Inflammatory macrophage treated with lipopolysaccharide for 1 hour (primary cell): ENCODE measurements at regions not wholly inside any gene's neighbourhood (a gene's known extent, or its start where the extent isn't known, plus 50 kb on each side); places are given as distances from the start of the nearest gene placed in this dataset.

Experiments
- DNase-seq, 2 donors: peaks; one replicate each; pipeline ENCODE4 v3.0.0-alpha.2; 2020 to 2022

GRCh38 chr10:43802988-43803696, 154.5 kb upstream of the ZNF32 start:
- no peak for DNase-seq

DNA sequence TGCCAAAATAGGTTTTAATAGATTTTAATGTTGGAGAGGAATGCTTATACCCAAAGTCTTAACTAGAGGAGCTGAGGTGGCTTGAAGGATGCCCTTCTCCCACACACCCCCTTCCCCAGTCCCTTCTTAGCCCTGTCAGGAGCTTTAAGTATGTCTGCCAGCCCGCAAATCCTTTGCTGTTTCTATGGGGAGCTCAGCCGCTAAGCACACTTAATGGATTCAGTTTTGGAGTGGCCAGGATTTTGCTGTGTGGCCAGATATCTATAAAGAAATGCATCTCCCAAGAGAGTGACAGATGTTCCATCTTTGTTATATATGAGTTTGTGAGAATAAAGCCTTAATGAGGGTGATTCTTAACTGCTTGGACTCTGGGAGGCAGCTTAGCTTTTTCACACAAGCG, 152.9 kb upstream of the ZNF32 start:
- DNase-seq: no peak

DNA sequence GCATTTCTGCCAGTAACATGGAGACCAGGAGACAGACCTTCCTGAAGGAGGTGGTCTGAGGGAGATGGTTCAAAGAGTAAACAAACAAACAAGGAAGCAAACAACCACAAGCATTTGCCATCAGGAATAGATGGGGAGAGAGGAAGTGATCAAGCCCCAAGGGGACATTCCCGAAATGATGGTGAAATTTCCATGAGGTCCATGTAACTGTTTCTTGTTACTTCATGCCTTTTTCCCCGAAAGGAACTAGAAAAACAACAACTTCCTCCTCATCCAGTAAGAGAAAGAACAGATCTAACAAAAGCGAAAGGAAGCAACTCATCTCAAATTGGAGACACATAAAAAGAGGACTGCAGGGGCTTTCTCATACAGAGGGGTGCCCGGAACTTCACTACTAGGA, 152.5 kb upstream of the ZNF32 start:
- DNase-seq: peak; percentile 30 to 54

- DNase-seq: no peak
Measured at GRCh38 chr10:43796781-43797180, 148.1 kb upstream of the ZNF32 start.

GRCh38 chr10:43795639-43796038, 147.0 kb upstream of the ZNF32 start:
- no peak for DNase-seq

GRCh38 chr10:43795093-43795492, 146.4 kb upstream of the ZNF32 start:
- no peak for DNase-seq

DNA sequence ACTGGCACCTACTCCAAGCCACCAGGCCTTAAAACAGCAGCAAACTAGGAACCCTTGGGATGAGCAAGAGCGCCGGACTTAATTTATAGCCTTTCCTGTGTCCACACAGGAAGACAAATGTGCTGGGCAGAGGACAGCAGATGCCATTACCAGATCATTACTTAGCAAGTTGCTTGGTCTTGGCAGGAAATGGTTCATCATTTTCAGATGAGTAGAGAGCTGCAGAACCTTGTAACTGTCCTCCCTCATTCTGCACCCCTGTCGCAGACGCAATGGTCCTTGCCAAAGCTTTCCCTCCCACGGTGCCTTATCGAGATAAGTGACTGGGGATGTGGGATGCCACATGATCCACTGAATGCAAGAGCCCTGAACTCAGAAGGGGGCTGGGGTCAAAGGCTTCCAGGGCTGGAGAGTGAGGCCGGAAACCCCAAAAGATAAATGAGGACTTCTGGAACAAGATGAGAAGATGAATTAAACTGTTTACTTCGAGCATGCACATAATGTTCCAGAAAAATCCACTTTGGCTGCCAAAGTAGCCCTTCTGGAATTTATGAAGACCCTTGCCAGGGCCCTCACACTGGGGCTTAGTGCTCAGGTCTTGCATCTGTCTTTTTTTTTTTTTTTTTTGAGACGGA, 145.6 kb upstream of the ZNF32 start:
- DNase-seq: no peak

GRCh38 chr10:43793704-43794103, 145.0 kb upstream of the ZNF32 start:
- DNase-seq: peak; percentile 10 to 13

DNA sequence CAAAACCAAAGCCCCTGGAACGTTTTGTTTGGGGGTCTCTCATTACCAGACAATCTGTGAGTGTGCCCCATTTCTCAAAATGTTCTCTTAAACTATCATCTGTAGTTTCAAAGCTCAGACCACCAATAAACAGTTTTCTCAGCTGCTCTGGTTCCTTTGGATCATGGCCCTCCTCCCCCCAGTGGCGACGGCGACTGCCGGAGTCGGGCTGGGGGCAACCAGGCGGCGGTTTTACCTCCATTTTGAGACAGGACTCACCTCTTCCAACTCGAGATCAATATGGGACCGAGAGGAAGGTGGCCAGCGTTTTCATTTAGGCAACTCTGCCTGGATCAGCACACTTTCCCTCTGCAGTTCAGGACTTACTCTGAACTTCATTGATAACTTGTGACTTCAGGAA, 141.5 kb upstream of the ZNF32 start:
- DNase-seq: no peak

DNA sequence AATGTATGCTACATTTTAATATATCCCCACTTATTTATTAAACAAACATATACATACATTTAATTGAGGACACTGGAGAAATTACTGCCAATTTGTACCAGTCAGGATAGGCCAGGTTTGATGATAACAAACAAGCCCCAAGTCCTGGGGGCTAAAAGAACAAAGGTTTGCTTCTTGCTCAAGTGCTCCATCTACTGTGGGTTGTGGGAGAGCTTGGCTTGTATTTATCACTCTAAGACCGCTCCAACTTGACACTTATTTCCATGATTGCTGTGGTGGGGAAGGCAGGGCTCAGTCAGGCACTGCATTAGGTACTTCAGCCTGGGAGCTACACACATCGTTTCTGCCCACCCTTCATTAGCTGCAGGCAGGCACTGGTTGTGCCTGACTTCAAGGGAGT, 136.6 kb upstream of the ZNF32 start:
- DNase-seq: no peak

DNA sequence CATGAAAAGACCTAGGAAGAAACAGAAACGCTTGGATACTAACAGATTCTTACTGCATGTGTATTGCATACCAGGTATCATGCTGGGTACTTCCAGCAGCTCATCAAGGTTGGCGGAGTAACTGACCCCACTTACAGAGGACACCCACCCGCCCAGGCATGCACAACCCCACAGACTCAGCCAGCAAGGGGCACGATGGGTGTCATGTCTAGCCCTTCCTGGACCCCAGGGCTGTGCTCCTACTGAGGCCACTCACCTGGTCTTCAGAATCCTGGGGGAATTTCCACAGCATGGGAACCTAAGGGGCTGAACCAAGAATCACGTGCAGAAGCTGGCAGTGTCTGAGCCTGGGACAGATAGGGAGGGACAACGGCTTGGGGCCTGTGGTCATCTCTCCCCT, 134.1 kb upstream of the ZNF32 start:
- no peak for DNase-seq

- DNase-seq: no peak
Measured at GRCh38 chr10:43781480-43782361, 133.0 kb upstream of the ZNF32 start.

DNA sequence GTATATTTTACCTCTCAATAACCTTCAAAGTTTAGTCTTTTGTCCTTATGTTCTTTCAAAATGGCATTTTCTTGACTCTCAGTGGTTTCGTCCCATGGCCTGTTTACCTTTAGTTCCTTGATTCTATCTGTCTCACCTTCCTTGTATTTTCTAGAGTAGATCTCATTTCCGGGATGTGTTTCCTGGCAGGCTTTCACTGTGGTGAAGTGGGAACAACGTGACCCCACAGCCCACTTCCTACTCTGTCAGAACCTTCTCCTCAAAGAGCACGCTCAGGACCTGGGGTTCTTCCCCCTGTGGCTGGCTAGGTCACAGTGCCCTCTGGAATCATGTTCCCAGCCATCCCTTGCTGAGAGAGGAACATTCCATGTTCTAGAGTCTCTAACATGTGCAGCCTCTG, 129.9 kb upstream of the ZNF32 start:
- DNase-seq: no peak

DNA sequence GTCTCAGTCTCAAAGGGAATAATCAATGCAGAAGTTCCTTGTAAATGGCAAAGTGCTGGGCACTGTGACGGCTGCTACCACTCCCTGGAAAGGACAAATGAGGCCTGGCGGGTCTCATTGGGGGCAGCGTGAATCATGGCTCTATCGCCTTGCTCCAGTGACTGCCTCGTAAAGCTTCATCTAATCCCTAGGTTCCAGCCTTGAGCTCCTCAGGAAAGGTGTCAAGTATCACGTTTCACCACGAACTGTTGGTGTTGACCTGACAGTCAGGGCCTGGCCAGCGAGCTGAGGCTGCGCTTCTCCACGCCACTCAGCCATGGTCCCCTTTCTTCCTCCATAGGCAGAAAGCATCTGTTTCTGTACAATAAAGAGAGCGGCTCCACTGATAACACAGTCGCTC, 126.7 kb upstream of the ZNF32 start:
- no peak for DNase-seq

GRCh38 chr10:43774234-43774769, 125.6 kb upstream of the ZNF32 start:
- DNase-seq: no peak

DNA sequence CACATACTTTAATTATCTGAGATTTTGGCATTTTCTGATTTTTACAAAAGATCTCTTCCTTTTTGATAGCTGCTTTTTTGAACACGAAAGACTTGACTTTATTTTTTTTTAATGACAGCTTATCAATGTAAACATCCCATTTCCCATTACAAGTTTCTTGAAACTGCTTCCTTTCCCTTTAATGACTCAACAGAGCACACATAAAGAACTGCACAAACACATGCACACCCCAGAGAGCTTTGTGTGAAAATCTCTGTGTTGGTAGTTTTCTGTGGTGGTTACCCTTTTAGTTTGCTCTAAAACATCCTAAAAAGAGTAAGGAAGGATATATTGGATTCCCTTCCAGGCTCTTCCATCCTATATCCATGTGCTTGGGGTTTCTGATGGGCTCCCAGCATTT, 125.1 kb upstream of the ZNF32 start:
- no peak for DNase-seq

GRCh38 chr10:43772171-43772570, 123.5 kb upstream of the ZNF32 start:
- no peak for DNase-seq

DNA sequence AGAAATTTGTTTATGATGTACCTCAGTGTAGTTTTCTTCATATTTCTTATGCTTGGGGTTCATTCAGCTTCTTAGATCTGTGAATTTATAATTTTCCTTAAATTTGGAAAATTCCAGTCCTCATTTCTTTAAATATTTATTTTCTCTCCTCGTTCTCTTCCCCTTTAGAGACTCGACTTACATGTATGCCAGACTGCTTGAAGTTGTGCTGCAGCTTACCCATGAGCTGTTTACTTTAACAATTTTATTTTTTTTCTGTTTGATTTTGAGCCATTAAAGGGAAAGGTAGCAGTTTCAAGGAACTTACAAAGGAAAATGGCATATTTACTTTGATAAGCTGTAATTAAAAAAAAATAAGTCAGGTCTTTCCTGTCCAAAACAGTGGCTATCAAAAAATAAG, 123.0 kb upstream of the ZNF32 start:
- DNase-seq: no peak

DNA sequence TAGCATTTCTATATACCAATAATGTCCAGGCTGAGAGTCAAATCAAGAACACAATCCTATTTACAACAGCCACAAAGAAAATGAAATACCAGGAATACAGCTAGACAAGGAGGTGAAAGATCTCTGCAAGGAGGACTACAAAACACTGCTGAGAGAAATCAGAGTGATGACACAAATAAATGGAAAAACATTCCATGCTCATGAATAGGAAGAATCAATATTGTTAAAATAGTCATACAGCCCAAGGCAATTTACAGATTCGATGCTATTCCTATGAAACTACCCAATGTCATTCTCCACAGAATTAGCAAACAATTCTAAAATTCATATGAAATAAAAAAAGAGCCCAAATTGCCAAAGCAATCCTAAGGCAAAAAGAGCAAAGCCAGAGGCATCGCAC, 116.8 kb upstream of the ZNF32 start:
- DNase-seq: no peak

GRCh38 chr10:43763846-43764245, 115.2 kb upstream of the ZNF32 start:
- no peak for DNase-seq

GRCh38 chr10:43760514-43760913, 111.8 kb upstream of the ZNF32 start:
- DNase-seq: no peak

DNA sequence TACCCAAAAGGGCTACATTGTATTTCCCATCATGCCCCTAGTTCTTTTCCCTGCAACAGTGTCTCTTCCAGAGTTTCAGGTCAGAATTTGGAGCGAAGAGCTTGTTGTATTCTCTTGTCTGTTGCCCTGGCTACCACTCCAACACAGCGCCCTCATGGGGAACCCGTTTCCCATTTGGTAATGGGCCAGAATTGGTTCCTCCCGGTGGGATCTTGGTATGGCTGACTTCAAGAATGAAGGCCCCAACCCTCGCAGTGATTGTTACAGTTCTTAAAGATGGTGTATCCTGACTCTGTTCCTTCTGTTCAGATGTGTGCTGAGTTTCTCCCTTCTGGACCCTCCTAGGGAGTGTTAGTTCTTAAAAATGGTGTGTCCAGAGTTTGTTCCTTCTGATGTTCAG, 110.5 kb upstream of the ZNF32 start:
- no peak for DNase-seq

DNA sequence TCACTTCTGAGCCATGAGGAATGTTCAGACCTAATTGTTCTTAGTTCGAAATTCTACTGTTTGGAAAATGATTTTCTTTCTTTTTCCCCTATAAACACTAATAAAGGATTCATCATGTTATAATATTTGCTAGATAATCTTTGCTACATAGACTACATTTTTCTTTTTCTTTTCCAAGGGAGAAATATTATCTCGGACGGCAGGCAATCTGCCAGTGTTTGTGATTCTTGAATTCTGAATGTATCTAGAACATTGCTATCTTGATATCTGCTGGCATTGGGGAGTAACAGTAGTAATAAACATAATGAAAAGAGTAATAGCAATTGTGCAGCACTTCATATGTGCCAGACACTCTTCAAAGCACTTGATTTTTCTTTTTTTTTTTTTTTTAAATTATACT, 107.7 kb upstream of the ZNF32 start:
- DNase-seq: no peak
